Retinal pigment epithelial cell (primary cell): ENCODE measurements at regions not wholly inside any gene's neighbourhood (a gene's known extent, or its start where the extent isn't known, plus 50 kb on each side); places are given as distances from the start of the nearest gene placed in this dataset.

ENCODE experiments used
- DNase-seq: peaks from one replicate; pipeline ENCODE4 v3.0.0-alpha.2; 2010; ENCODE audit warnings: low read depth
- H3K4me3 ChIP-seq: 2 replicates; pipeline ENCODE4 v1.5.1; 2011; ENCODE audit warnings: mild to moderate bottlenecking, low read length, control low read depth, moderate library complexity
- CTCF ChIP-seq: conservative IDR thresholded peaks from 2 replicates; pipeline ENCODE4 v1.5.1; 2011; ENCODE audit warnings: low read depth, low read length, control low read depth, inconsistent platforms

- no peak overlapping the region for H3K4me3 ChIP-seq
- DNase-seq: no peak
- TF ChIP-seq CTCF: no peak
These were observed 298.1 kb downstream of the CBLN2 start for GRCh38 chr18:72246076-72246475.

- no peak for TF ChIP-seq CTCF
- H3K4me3 ChIP-seq: no peak overlapping the region
- DNase-seq: no peak
These were observed 308.7 kb downstream of the CBLN2 start for GRCh38 chr18:72235422-72235821.

- H3K4me3 ChIP-seq: no peak overlapping the region
- DNase-seq: no peak
- TF ChIP-seq CTCF: no peak
These were observed 311.0 kb downstream of the CBLN2 start for GRCh38 chr18:72233106-72233505.

GRCh38 chr18:72232644-72233043, 311.5 kb downstream of the CBLN2 start:
- DNase-seq: no peak
- no peak for TF ChIP-seq CTCF
- no peak overlapping the region for H3K4me3 ChIP-seq

GRCh38 chr18:72225958-72226357, 318.2 kb downstream of the CBLN2 start:
- no peak for TF ChIP-seq CTCF
- H3K4me3 ChIP-seq: no peak overlapping the region
- DNase-seq: no peak

GRCh38 chr18:72223733-72224132, 320.4 kb downstream of the CBLN2 start:
- TF ChIP-seq CTCF: no peak
- no peak for DNase-seq
- H3K4me3 ChIP-seq: no peak overlapping the region

GRCh38 chr18:72208920-72209676, 335.0 kb downstream of the CBLN2 start:
- no peak overlapping the region for H3K4me3 ChIP-seq
- TF ChIP-seq CTCF: no peak
- DNase-seq: no peak
